AG04450 (cell line): ENCODE measurements at regions not wholly inside any gene's neighbourhood (a gene's known extent, or its start where the extent isn't known, plus 50 kb on each side); places are given as distances from the start of the nearest gene placed in this dataset.
"Not testable (repeated sequence)": the region's sequence is repeated elsewhere in the genome, so short reads cannot be mapped to it uniquely, and the experiment has no call there.

ENCODE experiments used
- CTCF ChIA-PET: fragments of 300-600, 350-600 bp; formaldehyde crosslinking; extraction: SDS; loops from one replicate; lab custom pipeline; 2022; ENCODE audit warnings: antibody characterized with exemption, inconsistent platforms; lab: Charles Lee
- POLR2A ChIA-PET: fragments of 350-600 bp; formaldehyde crosslinking; extraction: SDS; loops from one replicate; lab custom pipeline; 2021; ENCODE audit warnings: antibody characterized with exemption, inconsistent platforms; lab: Yijun Ruan, JAX
- DNase-seq: peaks from one replicate; pipeline ENCODE4 v3.0.0-alpha.2; 2011; ENCODE audit warnings: low read depth, low spot score
- H3K27ac ChIP-seq: one replicate; pipeline ENCODE4 v1.5.1; 2012; ENCODE audit warnings: low read depth, low read length, control low read depth
- H3K27me3 ChIP-seq: one replicate; pipeline ENCODE4 v1.6.0; 2012; ENCODE audit warnings: low read length; ENCODE audit not compliant: control insufficient read depth, insufficient read depth
- H3K4me3 ChIP-seq: 2 replicates; pipeline ENCODE4 v1.5.1; 2011; ENCODE audit warnings: mild to moderate bottlenecking, low read depth, low read length, control low read depth
- H3K9me3 ChIP-seq: 2 replicates; pipeline ENCODE4 v1.5.1; 2012; ENCODE audit warnings: low read length; ENCODE audit not compliant: control insufficient read depth, insufficient read depth
- CTCF ChIP-seq: IDR thresholded peaks from 2 replicates; pipeline ENCODE4 v1.5.1; 2011; ENCODE audit warnings: low read depth, low read length, control low read depth, inconsistent platforms

GRCh38 chr4:124163401-124163800 lies 549.1 kb downstream of the ANKRD50 start:
- Histone ChIP-seq H3K4me3 (no peak overlapping the region), H3K27me3 (no peaks in the 10 kb centered on the region), H3K27ac (no peak overlapping the region), H3K9me3 (no peaks in the 10 kb centered on the region)
- CTCF ChIA-PET: no interaction called here
- POLR2A ChIA-PET: no interaction called here
- no peak for TF ChIP-seq CTCF
- DNase-seq: no peak

GRCh38 chr4:124167602-124168001 lies 544.9 kb downstream of the ANKRD50 start:
- no peak overlapping the region for H3K27ac ChIP-seq
- H3K4me3 ChIP-seq: no peak overlapping the region
- H3K9me3 ChIP-seq: no peaks in the 10 kb centered on the region
- H3K27me3 ChIP-seq: no peaks in the 10 kb centered on the region
- no peak for DNase-seq
- TF ChIP-seq CTCF: no peak
- CTCF ChIA-PET: no interaction called here
- POLR2A ChIA-PET: no interaction called here

- H3K4me3 ChIP-seq, H3K27ac ChIP-seq, DNase-seq, H3K27me3 ChIP-seq, POLR2A ChIA-PET, CTCF ChIA-PET, H3K9me3 ChIP-seq: not testable (repeated sequence)
Observed at GRCh38 chr4:124169524-124169923, 543.0 kb downstream of the ANKRD50 start.

- H3K27me3 ChIP-seq: no peaks in the 10 kb centered on the region
- CTCF ChIA-PET: no interaction called here
- POLR2A ChIA-PET: no interaction called here
Observed at GRCh38 chr4:124173912-124174311, 538.6 kb downstream of the ANKRD50 start.

GRCh38 chr4:124177647-124178425 lies 534.7 kb downstream of the ANKRD50 start:
- peak overlapping the region; percentile 49 for H3K27ac ChIP-seq
- H3K4me3 ChIP-seq: no peak overlapping the region
- POLR2A ChIA-PET: interaction anchor here (0.5 to 1.0 kb wide), 3 partner anchors 346 to 931 kb away, joined by 3 read pairs; no protein-coding TSS in a partner anchor
- TF ChIP-seq CTCF: no peak
- H3K27me3 ChIP-seq: no peaks in the 10 kb centered on the region
- CTCF ChIA-PET: interaction anchor here (1.6 kb wide), 1 partner anchor 613 kb away, joined by 3 read pairs; no protein-coding TSS in a partner anchor
- no peaks in the 10 kb centered on the region for H3K9me3 ChIP-seq
- peak; percentile 55 for DNase-seq

More at GRCh38 chr4:124173912-124174311, 538.6 kb downstream of the ANKRD50 start:
- DNase-seq: no peak
- Histone ChIP-seq H3K27ac (no peak overlapping the region), H3K4me3 (no peak overlapping the region), H3K9me3 (no peaks in the 10 kb centered on the region)
- no peak for TF ChIP-seq CTCF
